H9 (cell line): ENCODE measurements at regions not wholly inside any gene's neighbourhood (a gene's known extent, or its start where the extent isn't known, plus 50 kb on each side); places are given as distances from the start of the nearest gene placed in this dataset.

Source experiments
- DNase-seq: peaks from one replicate; pipeline ENCODE4 v3.0.0-alpha.2; 2017
- H2AFZ ChIP-seq: one replicate; pipeline ENCODE4 v1.6.1; 2013; ENCODE audit warnings: mild to moderate bottlenecking, low read length, control low read depth, moderate library complexity
- H2AK5ac ChIP-seq: 2 replicates; pipeline ENCODE4 v1.6.1; 2013; ENCODE audit warnings: low read length, control low read depth, mixed read lengths; ENCODE audit not compliant: insufficient read length
- H2BK120ac ChIP-seq: one replicate; pipeline ENCODE4 v1.6.1; 2013; ENCODE audit warnings: low read depth, mild to moderate bottlenecking, low read length, control low read depth, inconsistent platforms; ENCODE audit not compliant: poor library complexity, severe bottlenecking
- H2BK12ac ChIP-seq: 2 replicates; pipeline ENCODE4 v1.6.1; 2013; ENCODE audit warnings: low read length, control low read depth, mixed read lengths, low read depth; ENCODE audit not compliant: insufficient read length
- H2BK15ac ChIP-seq: 2 replicates; pipeline ENCODE4 v1.6.1; 2013; ENCODE audit warnings: low read depth, low read length, control low read depth
- H2BK20ac ChIP-seq: one replicate; pipeline ENCODE4 v1.6.1; 2013; ENCODE audit warnings: low read depth, mild to moderate bottlenecking, low read length, control low read depth, inconsistent platforms; ENCODE audit not compliant: poor library complexity, severe bottlenecking
- H2BK5ac ChIP-seq: 2 replicates; pipeline ENCODE4 v1.6.1; 2013; ENCODE audit warnings: low read length, control low read depth, mixed read lengths; ENCODE audit not compliant: insufficient read length
- H3K14ac ChIP-seq: 2 replicates; pipeline ENCODE4 v1.6.1; 2013; ENCODE audit warnings: low read length, control low read depth; ENCODE audit not compliant: insufficient read depth
- H3K18ac ChIP-seq: 2 replicates; pipeline ENCODE4 v1.6.1; 2013; ENCODE audit warnings: low read depth, mild to moderate bottlenecking, mixed read lengths, low read length, control low read depth; ENCODE audit not compliant: insufficient read length
- H3K23ac ChIP-seq: 2 replicates; pipeline ENCODE4 v1.6.1; 2013; ENCODE audit warnings: low read length, control low read depth, mixed read lengths, low read depth; ENCODE audit not compliant: insufficient read length
- H3K23me2 ChIP-seq: 2 replicates; pipeline ENCODE4 v1.6.1; 2013; ENCODE audit warnings: low read depth, mild to moderate bottlenecking, mixed read lengths, low read length, control low read depth; ENCODE audit not compliant: insufficient read length, poor library complexity, severe bottlenecking
- H3K27ac ChIP-seq: 2 replicates; pipeline ENCODE4 v1.5.1; 2013; ENCODE audit warnings: low read length, control low read depth, mixed read lengths, low read depth; ENCODE audit not compliant: insufficient read length
- H3K27me3 ChIP-seq: 2 replicates; pipeline ENCODE4 v1.6.1; 2013; ENCODE audit warnings: low read length, control low read depth, inconsistent platforms; ENCODE audit not compliant: insufficient read depth
- H3K4ac ChIP-seq: 2 replicates; pipeline ENCODE4 v1.6.1; 2013; ENCODE audit warnings: low read depth, mild to moderate bottlenecking, control low read depth, inconsistent platforms, low read length, moderate library complexity
- H3K4me1 ChIP-seq: 2 replicates; pipeline ENCODE4 v1.6.1; 2013; ENCODE audit warnings: low read length, control low read depth, inconsistent platforms; ENCODE audit not compliant: insufficient read depth
- H3K4me2 ChIP-seq: 2 replicates; pipeline ENCODE4 v1.6.1; 2013; ENCODE audit warnings: low read length, control low read depth, mixed read lengths; ENCODE audit not compliant: insufficient read length, insufficient read depth
- H3K56ac ChIP-seq: 2 replicates; pipeline ENCODE4 v1.6.1; 2013; ENCODE audit warnings: low read depth, mild to moderate bottlenecking, mixed read lengths, low read length, control low read depth; ENCODE audit not compliant: insufficient read length
- H3K79me1 ChIP-seq: 2 replicates; pipeline ENCODE4 v1.6.1; 2013; ENCODE audit warnings: low read depth, mild to moderate bottlenecking, moderate library complexity, low read length, control low read depth, inconsistent platforms; ENCODE audit not compliant: insufficient read depth, poor library complexity, severe bottlenecking
- H3K79me2 ChIP-seq: 2 replicates; pipeline ENCODE4 v1.6.1; 2013; ENCODE audit warnings: low read length, control low read depth, inconsistent platforms; ENCODE audit not compliant: insufficient read depth
- H3K9ac ChIP-seq: 2 replicates; pipeline ENCODE4 v1.6.1; 2013; ENCODE audit warnings: low read length, control low read depth, mixed read lengths; ENCODE audit not compliant: insufficient read length; ENCODE audit errors: extremely low read depth
- H3K9me3 ChIP-seq: one replicate; pipeline ENCODE4 v1.6.1; 2013; ENCODE audit warnings: low read depth, low read length, inconsistent platforms; ENCODE audit not compliant: control insufficient read depth
- H3T11ph ChIP-seq: one replicate; pipeline ENCODE4 v1.6.1; 2013; ENCODE audit warnings: mild to moderate bottlenecking, low read length, control low read depth, inconsistent platforms
- H4K20me1 ChIP-seq: one replicate; pipeline ENCODE4 v1.6.1; 2013; ENCODE audit not compliant: control insufficient read depth, insufficient read length, insufficient read depth
- H4K5ac ChIP-seq: 2 replicates; pipeline ENCODE4 v1.6.1; 2013; ENCODE audit warnings: low read depth, mild to moderate bottlenecking, mixed read lengths, low read length, control low read depth; ENCODE audit not compliant: insufficient read length
- H4K8ac ChIP-seq: replicated peaks from 2 replicates; pipeline ENCODE4 v1.6.1; 2013; ENCODE audit warnings: low read length, control low read depth, mixed read lengths, low read depth; ENCODE audit not compliant: insufficient read length
- H4K91ac ChIP-seq: 2 replicates; pipeline ENCODE4 v1.6.1; 2013; ENCODE audit warnings: low read depth, mild to moderate bottlenecking, moderate library complexity, mixed read lengths, low read length, control low read depth; ENCODE audit not compliant: insufficient read length
- H3K27ac Mint-ChIP-seq, 3 experiments: 2 replicates in 2 of 3; 3 replicates in 1 of 3; pipeline ENCODE4 v1.8.0; 2020 to 2021; ENCODE audit warnings: mixed read lengths in 3 of 3, mild to moderate bottlenecking in 1 of 3, moderate library complexity in 1 of 3
- H3K27me3 Mint-ChIP-seq: 2 replicates; pipeline ENCODE4 v1.8.0; 2021; ENCODE audit warnings: low read depth, mild to moderate bottlenecking, moderate library complexity, mixed read lengths
- H3K36me3 Mint-ChIP-seq, 3 experiments: 2 replicates in 2 of 3; 3 replicates in 1 of 3; pipeline ENCODE4 v1.8.0; 2020 to 2021; ENCODE audit warnings: low read depth in 3 of 3, mixed read lengths in 3 of 3; ENCODE audit not compliant: insufficient read depth in 1 of 3
- H3K4me1 Mint-ChIP-seq, 2 experiments: 2 replicates each; pipeline ENCODE4 v1.8.0; 2020; ENCODE audit warnings: mixed read lengths in 2 of 2
- H3K4me3 Mint-ChIP-seq, 2 experiments: 2 replicates in 1 of 2; 3 replicates in 1 of 2; pipeline ENCODE4 v1.8.0; 2020 to 2021; ENCODE audit warnings: mild to moderate bottlenecking in 2 of 2, mixed read lengths in 2 of 2, moderate library complexity in 1 of 2
- H3K9me3 Mint-ChIP-seq, 2 experiments: 2 replicates in 1 of 2; 3 replicates in 1 of 2; pipeline ENCODE4 v1.8.0; 2020; ENCODE audit warnings: mild to moderate bottlenecking in 2 of 2, mixed read lengths in 2 of 2, moderate library complexity in 1 of 2
- CTCF ChIP-seq: fragments of 200-600 bp; sonication (generic); conservative IDR thresholded peaks from 3 replicates; pipeline ENCODE4 v1.8.0; 2021; ENCODE audit warnings: antibody characterized with exemption, mild to moderate bottlenecking
- WGBS: extraction: QIAGEN DNeasy Blood & Tissue Kit; methylation state at CpG from one replicate; pipeline ENCODE4 v1.1.7; 2013; ENCODE audit warnings: missing lambda C conversion rate, low lambda C conversion rate, mixed read lengths; ENCODE audit not compliant: insufficient read length; ENCODE audit errors: extremely low coverage; 5-methylcytosine and 5-hydroxymethylcytosine counted together

DNA sequence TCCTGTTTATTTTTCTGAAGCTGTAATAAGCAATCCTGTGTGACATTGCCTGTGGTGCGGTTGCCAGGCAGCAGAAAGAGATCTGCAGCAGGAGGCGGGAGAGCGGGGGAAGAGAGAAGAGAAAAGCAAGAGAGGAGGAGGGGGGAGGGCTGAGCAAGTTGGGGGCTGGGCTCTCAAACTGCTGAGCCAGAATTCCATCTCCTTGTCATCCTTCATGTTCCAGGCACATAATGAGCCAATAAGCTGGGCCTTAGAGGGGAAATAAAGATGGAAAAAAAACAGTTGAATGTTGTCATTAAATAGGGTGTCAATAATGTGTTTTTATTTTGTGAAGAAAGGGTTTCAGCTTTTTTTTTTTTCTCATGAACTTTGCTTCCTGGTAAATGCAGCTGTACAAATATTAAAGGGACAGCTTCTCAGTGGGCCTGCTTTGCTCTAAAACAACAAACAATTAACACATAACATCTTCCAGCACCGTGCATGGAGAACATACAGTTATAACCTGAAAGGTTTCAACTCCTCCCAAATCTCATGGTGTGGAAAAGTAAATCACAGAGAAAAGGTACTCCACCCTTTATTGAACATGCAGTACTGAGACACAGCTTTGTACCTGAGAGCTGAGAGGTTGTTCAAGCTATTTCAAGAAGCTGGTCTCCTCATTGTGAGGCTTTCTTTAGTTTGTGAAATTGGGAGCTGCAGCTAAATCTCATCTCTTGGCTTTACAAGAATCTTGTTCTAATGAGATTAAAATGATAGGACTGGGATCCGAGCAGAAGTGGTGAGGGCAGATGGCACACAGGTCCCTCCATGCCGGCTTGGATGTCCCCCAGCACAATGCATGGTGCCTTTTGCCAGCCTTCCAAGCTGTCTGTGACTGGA, 451.1 kb upstream of the KCNMB2 start:
- no peak overlapping the region for H3K14ac ChIP-seq
- Mint-ChIP-seq H3K27ac (peak overlapping the region in 2 of 3 experiments; percentile 37 to 73; a peak in 4 of 7 replicates), H3K4me1 (peaks cover 26 to 29% of the 10 kb centered on the region in 2 experiments), H3K36me3 (no peaks in the 10 kb centered on the region; a peak in 1 of 7 replicates), H3K9me3 (no peaks in the 10 kb centered on the region), H3K4me3 (peak overlapping the region in 1 of 2 experiments; percentile 13; a peak in 1 of 5 replicates), H3K27me3 (no peaks in the 10 kb centered on the region)
- peaks cover 5% of the 10 kb centered on the region; the same call in 1 of the 2 replicates for H3K4me1 ChIP-seq
- H3K79me1 ChIP-seq = no peaks in the 10 kb centered on the region
- peak overlapping the region; percentile 86 for H2AFZ ChIP-seq
- no peak overlapping the region for H3K4ac ChIP-seq
- H3K27me3 ChIP-seq = no peaks in the 10 kb centered on the region
- no peaks in the 10 kb centered on the region for H3K79me2 ChIP-seq
- no peak overlapping the region for H3K27ac ChIP-seq
- H2BK5ac ChIP-seq = no peak overlapping the region
- H3K23ac ChIP-seq = no peak overlapping the region
- H2BK15ac ChIP-seq = no peak overlapping the region
- no peaks in the 10 kb centered on the region for H3K9me3 ChIP-seq
- H3K56ac ChIP-seq = no peak overlapping the region
- H3K18ac ChIP-seq = no peak overlapping the region
- H3K4me2 ChIP-seq = no peak overlapping the region
- no peak overlapping the region for H4K5ac ChIP-seq
- H4K8ac ChIP-seq = no peak overlapping the region
- TF ChIP-seq CTCF = no peak
- H4K91ac ChIP-seq = no peak overlapping the region
- WGBS = no CpG with 5 or more reads among the region's 6 CpGs
- no peak overlapping the region for H2AK5ac ChIP-seq
- H2BK20ac ChIP-seq = no peak overlapping the region
- H2BK12ac ChIP-seq = no peak overlapping the region
- DNase-seq = peak; percentile 83
- no peak overlapping the region for H2BK120ac ChIP-seq
- no peaks in the 10 kb centered on the region for H4K20me1 ChIP-seq
- no peak overlapping the region for H3K9ac ChIP-seq
- no peaks in the 10 kb centered on the region for H3K23me2 ChIP-seq
- H3T11ph ChIP-seq = no peak overlapping the region
